D721Med (cell line): ENCODE measurements at regions not wholly inside any gene's neighbourhood (a gene's known extent, or its start where the extent isn't known, plus 50 kb on each side); places are given as distances from the start of the nearest gene placed in this dataset.
"Not testable (repeated sequence)": the region's sequence is repeated elsewhere in the genome, so short reads cannot be mapped to it uniquely, and the experiment has no call there.

Source experiments
- DNase-seq: peaks from one replicate; pipeline ENCODE4 v3.0.0; 2011; ENCODE audit warnings: low spot score; ENCODE audit not compliant: insufficient read length
- FAIRE-seq: peaks from 2 replicates; lab custom pipeline; 2011; peaks lifted over from hg19 to GRCh38; lab: Jason Lieb, UNC
- CTCF ChIP-seq: IDR thresholded peaks from 2 replicates; pipeline ENCODE4 v1.5.1; 2012; ENCODE audit warnings: mild to moderate bottlenecking, control low read depth; ENCODE audit not compliant: insufficient read depth; ENCODE audit errors: missing control alignments

GRCh38 chr6:147684906-147685305 is 176.4 kb downstream of the SAMD5 start:
- FAIRE-seq, result no peak
- TF ChIP-seq CTCF, result no peak
- no peak for DNase-seq

GRCh38 chr6:147689398-147689797 is 180.9 kb downstream of the SAMD5 start:
- no peak for DNase-seq
- TF ChIP-seq CTCF, result no peak
- no peak for FAIRE-seq

- FAIRE-seq, result no peak
Measured at GRCh38 chr6:147691446-147691845, 183.0 kb downstream of the SAMD5 start.

GRCh38 chr6:147693181-147693580 is 184.7 kb downstream of the SAMD5 start:
- no peak for TF ChIP-seq CTCF
- no peak for FAIRE-seq
- DNase-seq, result no peak

More at GRCh38 chr6:147691446-147691845, 183.0 kb downstream of the SAMD5 start:
- DNase-seq, result no peak
- TF ChIP-seq CTCF, result no peak

- not testable (repeated sequence) for DNase-seq
Measured at GRCh38 chr6:147694556-147694955, 186.1 kb downstream of the SAMD5 start.

GRCh38 chr6:147695819-147696218 is 187.3 kb downstream of the SAMD5 start:
- FAIRE-seq (no peak), DNase-seq (no peak)
- TF ChIP-seq CTCF, result no peak

More at GRCh38 chr6:147694556-147694955, 186.1 kb downstream of the SAMD5 start:
- FAIRE-seq, result not testable (repeated sequence)

GRCh38 chr6:147699140-147699539 is 190.7 kb downstream of the SAMD5 start:
- FAIRE-seq (no peak), DNase-seq (no peak)
- no peak for TF ChIP-seq CTCF

- DNase-seq (no peak), FAIRE-seq (no peak)
Measured at GRCh38 chr6:147699637-147700036, 191.1 kb downstream of the SAMD5 start.

More at GRCh38 chr6:147699637-147700036, 191.1 kb downstream of the SAMD5 start:
- TF ChIP-seq CTCF, result no peak
